ENCODE measurements at regions not wholly inside any gene's neighbourhood (a gene's known extent, or its start where the extent isn't known, plus 50 kb on each side); places are given as distances from the start of the nearest gene placed in this dataset.

GRCh38 chr3:148079370-148079769 is 618.3 kb upstream of the AGTR1 start:
- CTCF ChIA-PET, result no interaction called here
- intact Hi-C loops (cut with micrococcal nuclease; ENCODE audit: unreplicated experiment), result loop anchor here (2.0 to 10.0 kb wide), 8 partner anchors 147 to 1332 kb away; no protein-coding TSS in a partner anchor
- TF ChIP-seq CTCF (conservative IDR thresholded peaks at IDR 0.05; ENCODE audit: low read depth, low read length) (no peak), EZH2 (IDR thresholded peaks at IDR 0.05; ENCODE audit: borderline replicate concordance, low read depth, low read length, poor library complexity, severe bottlenecking) (no peak)
- DNase-seq (ENCODE audit: low spot score), result no peak
- H3K36me3 ChIP-seq (ENCODE audit: insufficient read depth, low read length, poor library complexity, severe bottlenecking), result no peaks in the 10 kb centered on the region
- BruUV-seq (replicated peaks), result no TSS peak
- H3K9me3 ChIP-seq (ENCODE audit: low read depth, low read length, poor library complexity, severe bottlenecking), result no peaks in the 10 kb centered on the region
- H3K4me3 ChIP-seq (ENCODE audit: low read depth, low read length, poor library complexity, severe bottlenecking), result no peak overlapping the region
- H3K27me3 ChIP-seq (replicated peaks; ENCODE audit: insufficient read depth, low read depth, low read length, poor library complexity), result no peaks in the 10 kb centered on the region
- peaks cover 31% of the 10 kb centered on the region for H3K4me1 ChIP-seq (ENCODE audit: insufficient read depth, low read length, poor library complexity, severe bottlenecking)
- H3K27ac ChIP-seq (ENCODE audit: low read depth, low read length, poor library complexity, severe bottlenecking), result no peak overlapping the region
- POLR2A ChIA-PET (ENCODE audit: low non-redundant PET), result no interaction called here

- Histone ChIP-seq H3K27me3 (replicated peaks; ENCODE audit: insufficient read depth, low read depth, low read length, poor library complexity) (no peaks in the 10 kb centered on the region), H3K27ac (ENCODE audit: low read depth, low read length, poor library complexity, severe bottlenecking) (no peak overlapping the region), H3K36me3 (ENCODE audit: insufficient read depth, low read length, poor library complexity, severe bottlenecking) (no peaks in the 10 kb centered on the region), H3K4me3 (ENCODE audit: low read depth, low read length, poor library complexity, severe bottlenecking) (no peak overlapping the region), H3K9me3 (ENCODE audit: low read depth, low read length, poor library complexity, severe bottlenecking) (no peaks in the 10 kb centered on the region), H3K4me1 (ENCODE audit: insufficient read depth, low read length, poor library complexity, severe bottlenecking) (peaks cover 21% of the 10 kb centered on the region)
- TF ChIP-seq EZH2 (IDR thresholded peaks at IDR 0.05; ENCODE audit: borderline replicate concordance, low read depth, low read length, poor library complexity, severe bottlenecking) (no peak), CTCF (conservative IDR thresholded peaks at IDR 0.05; ENCODE audit: low read depth, low read length) (no peak)
- intact Hi-C loops (cut with micrococcal nuclease; ENCODE audit: unreplicated experiment), result no loop called here
- ChIA-PET CTCF (no interaction called here), POLR2A (ENCODE audit: low non-redundant PET) (no interaction called here)
- BruUV-seq (replicated peaks), result no TSS peak
- DNase-seq (ENCODE audit: low spot score), result no peak
Observed at GRCh38 chr3:148081926-148082325, 615.8 kb upstream of the AGTR1 start.

GRCh38 chr3:148082506-148083280 is 615.0 kb upstream of the AGTR1 start:
- CTCF ChIA-PET, result no interaction called here
- no peak overlapping the region for H3K4me3 ChIP-seq (ENCODE audit: low read depth, low read length, poor library complexity, severe bottlenecking)
- no peak for DNase-seq (ENCODE audit: low spot score)
- no TSS peak for BruUV-seq (replicated peaks)
- no peak for TF ChIP-seq CTCF (conservative IDR thresholded peaks at IDR 0.05; ENCODE audit: low read depth, low read length)
- H3K4me1 ChIP-seq (ENCODE audit: insufficient read depth, low read length, poor library complexity, severe bottlenecking), result peaks cover 21% of the 10 kb centered on the region
- H3K36me3 ChIP-seq (ENCODE audit: insufficient read depth, low read length, poor library complexity, severe bottlenecking), result no peaks in the 10 kb centered on the region
- H3K27ac ChIP-seq (ENCODE audit: low read depth, low read length, poor library complexity, severe bottlenecking), result no peak overlapping the region
- no peaks in the 10 kb centered on the region for H3K9me3 ChIP-seq (ENCODE audit: low read depth, low read length, poor library complexity, severe bottlenecking)
- POLR2A ChIA-PET (ENCODE audit: low non-redundant PET), result no interaction called here
- intact Hi-C loops (cut with micrococcal nuclease; ENCODE audit: unreplicated experiment), result no loop called here
- H3K27me3 ChIP-seq (replicated peaks; ENCODE audit: insufficient read depth, low read depth, low read length, poor library complexity), result no peaks in the 10 kb centered on the region

Data from A673 (cell line).